Hippocampal formation (tissue), 2 donors: ENCODE measurements at regions not wholly inside any gene's neighbourhood (a gene's known extent, or its start where the extent isn't known, plus 50 kb on each side); places are given as distances from the start of the nearest gene placed in this dataset.
A peak's percentile ranks its signal among the peaks of the same experiment; 100 is the strongest.
"Not testable (repeated sequence)": the region's sequence is repeated elsewhere in the genome, so short reads cannot be mapped to it uniquely, and the experiment has no call there.

Source experiments
- DNase-seq, 2 donors: peaks; one replicate each; lab custom pipeline; 2025; lab: John Stamatoyannopoulos, UW

DNA sequence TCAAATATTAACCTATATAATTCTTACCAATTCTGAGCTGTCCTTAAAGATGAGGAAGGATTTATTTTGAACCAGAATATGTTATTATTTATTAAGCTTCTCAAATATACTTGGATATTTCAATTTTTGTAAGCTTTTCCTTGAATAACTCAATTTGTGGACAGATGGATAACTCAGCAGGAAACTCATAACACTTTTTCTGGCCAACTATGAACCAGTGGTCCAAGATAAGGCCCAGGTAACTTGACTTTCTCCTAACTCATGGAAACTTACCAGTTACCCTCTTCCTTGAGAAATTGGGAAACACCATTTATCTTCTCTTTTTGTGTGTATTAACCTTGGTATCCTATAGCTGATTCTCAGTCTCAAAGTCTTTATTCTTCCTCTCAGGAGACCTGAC, 427.5 kb upstream of the SYNCRIP start:
- no peak for DNase-seq

GRCh38 chr6:86065002-86065401, 422.3 kb upstream of the SYNCRIP start:
- not testable (repeated sequence) for DNase-seq

GRCh38 chr6:86057293-86057980, 414.8 kb upstream of the SYNCRIP start:
- not testable (repeated sequence) for DNase-seq

GRCh38 chr6:86045038-86045437, 402.4 kb upstream of the SYNCRIP start:
- DNase-seq: no peak

DNA sequence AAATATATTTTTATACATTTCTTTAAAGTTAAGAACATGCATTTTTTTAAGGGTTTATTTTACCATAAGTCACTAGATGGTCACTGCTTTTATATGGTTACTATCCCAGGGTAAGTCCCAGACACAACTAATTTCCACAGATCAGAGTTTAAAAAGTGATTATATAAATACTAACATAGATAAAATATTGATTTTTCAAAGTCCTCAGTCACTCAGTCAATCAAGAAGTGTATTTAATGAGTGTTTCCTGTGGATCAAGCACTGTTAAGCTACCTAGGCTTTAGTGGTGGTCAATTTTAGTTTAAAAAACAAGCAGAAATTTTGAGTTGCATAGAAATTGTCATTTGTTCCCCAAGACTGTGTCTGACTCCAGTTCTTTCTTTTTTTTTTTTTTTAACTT, 399.5 kb upstream of the SYNCRIP start:
- no peak for DNase-seq

- peak in 1 of 2 donors; percentile 43 for DNase-seq
Measured at GRCh38 chr6:86031713-86032112, 389.0 kb upstream of the SYNCRIP start.

DNA sequence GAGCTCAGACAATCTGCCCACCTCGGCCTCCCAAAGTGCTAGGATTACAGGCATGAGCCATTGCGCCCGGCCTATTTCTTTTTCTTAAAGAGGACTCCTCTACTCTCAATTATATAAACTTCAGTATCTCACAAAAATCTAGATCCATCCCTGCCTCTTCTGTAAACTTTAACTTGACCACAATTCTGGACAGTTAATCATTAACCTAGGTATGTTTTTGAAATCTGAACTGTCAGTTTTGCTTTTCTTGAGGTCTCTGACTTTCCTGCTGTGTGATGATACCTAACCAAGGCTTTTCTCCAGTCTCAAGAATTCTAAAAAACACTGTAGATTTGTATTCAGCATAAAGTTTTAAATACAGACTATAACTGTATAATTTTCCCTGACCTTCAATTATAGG, 388.2 kb upstream of the SYNCRIP start:
- no peak for DNase-seq

DNA sequence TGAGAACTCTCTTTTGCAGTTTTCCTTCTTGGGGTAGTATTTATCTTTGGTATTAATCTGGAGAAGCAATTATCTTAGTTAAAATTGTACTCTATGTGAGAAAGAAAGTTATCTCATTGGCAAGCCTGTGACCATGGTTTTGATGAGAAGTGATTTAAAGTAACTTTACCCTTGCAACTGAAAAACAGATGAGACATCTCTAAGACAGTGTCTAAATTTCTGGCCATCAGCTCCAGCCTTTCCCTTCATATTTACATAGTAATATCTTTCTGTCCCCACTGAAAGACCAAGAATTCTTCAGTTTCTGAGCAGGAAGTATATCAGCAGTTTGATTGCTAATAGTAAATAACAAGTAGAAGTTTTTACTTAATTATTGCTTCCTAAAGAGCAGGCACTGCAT, 386.1 kb upstream of the SYNCRIP start:
- DNase-seq: no peak

DNA sequence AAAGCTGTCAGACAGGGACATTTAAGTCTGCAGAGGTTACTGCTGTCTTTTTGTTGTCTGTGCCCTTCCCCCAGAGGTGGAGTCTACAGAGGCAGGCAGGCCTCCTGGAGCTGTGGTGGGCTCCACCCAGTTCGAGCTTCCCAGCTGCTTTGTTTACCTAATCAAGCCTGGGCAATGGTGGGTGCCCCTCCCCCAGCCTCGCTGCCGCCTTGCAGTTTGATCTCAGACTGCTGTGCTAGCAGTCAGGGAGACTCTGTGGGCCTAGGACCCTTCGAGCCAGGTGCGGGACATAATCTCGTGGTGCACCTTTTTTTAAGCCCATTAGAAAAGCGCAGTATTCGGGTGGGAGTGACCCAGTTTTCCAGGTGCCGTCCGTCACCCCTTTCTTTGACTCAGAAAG, 384.2 kb upstream of the SYNCRIP start:
- DNase-seq: not testable (repeated sequence)

DNA sequence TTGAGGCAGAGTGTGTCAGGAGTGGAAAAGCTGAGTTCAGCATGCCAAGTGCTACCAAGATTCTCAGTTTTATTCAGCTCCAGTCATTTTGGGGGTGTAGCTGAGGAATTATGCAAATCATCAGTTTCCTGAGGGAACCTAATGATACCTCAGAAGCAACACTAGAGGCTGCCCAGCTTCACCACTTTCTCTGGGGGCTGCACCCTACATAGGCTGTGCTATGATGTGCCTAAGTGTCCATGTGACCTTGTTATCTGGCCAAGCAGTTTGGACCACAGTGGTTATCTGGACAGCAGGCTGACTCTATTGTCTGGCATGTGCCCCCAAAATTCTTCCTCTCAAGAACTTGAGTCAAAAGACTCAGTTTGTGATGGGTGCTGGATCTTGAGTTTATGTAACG, 374.6 kb upstream of the SYNCRIP start:
- DNase-seq: no peak

DNA sequence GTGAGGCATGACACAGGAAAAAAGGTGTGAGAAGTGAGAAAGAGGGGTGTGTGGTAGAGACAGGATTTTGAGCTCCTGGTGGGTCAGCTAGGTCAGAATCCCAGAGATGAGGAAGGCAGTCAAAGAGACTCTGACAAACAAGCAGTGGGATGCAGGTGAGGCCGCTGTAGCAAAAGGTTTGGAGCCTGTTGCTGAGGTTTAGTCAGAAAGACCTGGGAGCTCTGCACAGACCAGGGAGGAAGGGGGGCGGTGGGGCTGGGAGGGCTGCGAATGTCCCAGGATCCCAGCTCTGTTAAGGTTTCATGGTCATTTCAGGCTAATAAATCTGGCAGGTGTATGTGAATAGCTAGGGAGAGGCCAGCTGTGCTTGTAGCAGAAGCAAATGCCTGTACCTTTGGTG, 373.9 kb upstream of the SYNCRIP start:
- DNase-seq: no peak

- DNase-seq: no peak
Measured at GRCh38 chr6:86016077-86016476, 373.4 kb upstream of the SYNCRIP start.

DNA sequence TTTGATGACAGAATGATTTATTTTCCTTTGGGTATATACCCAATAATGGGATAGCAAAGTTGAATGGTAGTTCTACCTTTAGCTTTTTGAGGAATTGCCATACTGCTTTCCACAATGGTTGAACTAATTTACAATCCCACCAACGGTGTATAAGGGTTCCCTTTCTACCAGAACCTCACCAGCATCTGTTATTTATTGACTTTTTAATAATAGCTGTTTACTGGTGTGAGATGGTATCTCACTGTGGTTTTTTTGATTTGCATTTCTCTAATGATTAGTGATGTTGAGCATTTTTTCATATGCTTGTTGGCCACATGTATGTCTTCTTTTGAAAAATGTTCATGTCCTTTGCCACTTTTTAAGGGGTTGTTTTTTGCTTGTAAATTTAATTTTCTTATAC, 370.3 kb upstream of the SYNCRIP start:
- not testable (repeated sequence) for DNase-seq

GRCh38 chr6:86010915-86011786, 368.5 kb upstream of the SYNCRIP start:
- DNase-seq: no peak

- no peak for DNase-seq
Measured at GRCh38 chr6:85997206-85997605, 354.5 kb upstream of the SYNCRIP start.

DNA sequence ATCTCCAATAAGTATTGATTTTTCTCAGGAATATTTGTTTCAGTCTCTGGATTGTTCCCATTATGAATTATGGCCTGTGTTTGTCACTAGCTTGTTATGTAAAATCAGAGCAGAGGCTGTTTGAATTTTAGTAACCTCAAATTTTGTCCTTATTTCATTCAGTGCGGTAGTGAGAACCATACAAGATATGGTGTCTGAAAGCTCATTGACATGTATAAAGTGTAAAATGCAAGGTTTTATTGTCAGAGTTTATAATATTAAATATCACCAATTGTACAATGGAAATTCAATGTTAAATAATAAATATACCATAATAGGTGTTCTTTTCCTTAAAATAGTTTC, 353.3 kb upstream of the SYNCRIP start:
- no peak for DNase-seq

GRCh38 chr6:85995339-85996033, 352.8 kb upstream of the SYNCRIP start:
- DNase-seq: no peak

GRCh38 chr6:85986681-85987080, 344.0 kb upstream of the SYNCRIP start:
- DNase-seq: no peak

DNA sequence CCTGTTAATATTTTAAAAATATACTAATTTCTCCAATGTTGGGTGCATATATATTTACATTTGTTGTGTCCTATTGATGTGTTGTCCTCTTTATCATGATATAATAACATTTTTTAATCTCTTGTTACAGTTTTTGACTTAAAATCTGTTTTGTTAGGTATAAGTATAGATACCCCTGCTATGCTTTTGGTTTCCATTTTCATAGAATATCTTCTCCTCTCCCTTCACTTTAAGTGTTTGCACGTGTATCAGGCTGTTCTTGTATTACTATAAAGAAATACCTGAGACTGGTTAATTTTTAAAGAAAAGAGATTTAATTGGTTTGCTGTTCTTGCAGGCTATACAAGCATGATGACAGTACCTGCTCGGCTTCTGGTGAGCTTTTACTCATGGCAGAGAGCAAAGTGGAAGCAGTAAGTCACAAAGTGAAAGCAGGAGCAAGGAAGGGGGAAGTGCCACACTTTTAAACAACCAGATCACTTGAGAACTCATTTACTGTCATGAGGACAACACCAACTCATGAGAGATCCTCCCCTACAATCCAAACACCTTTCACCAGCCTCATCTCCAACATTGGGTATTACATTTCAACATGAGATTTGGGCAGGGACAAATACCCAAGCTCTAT, 340.5 kb upstream of the SYNCRIP start:
- DNase-seq: no peak

GRCh38 chr6:85977661-85978060, 335.0 kb upstream of the SYNCRIP start:
- no peak for DNase-seq

DNA sequence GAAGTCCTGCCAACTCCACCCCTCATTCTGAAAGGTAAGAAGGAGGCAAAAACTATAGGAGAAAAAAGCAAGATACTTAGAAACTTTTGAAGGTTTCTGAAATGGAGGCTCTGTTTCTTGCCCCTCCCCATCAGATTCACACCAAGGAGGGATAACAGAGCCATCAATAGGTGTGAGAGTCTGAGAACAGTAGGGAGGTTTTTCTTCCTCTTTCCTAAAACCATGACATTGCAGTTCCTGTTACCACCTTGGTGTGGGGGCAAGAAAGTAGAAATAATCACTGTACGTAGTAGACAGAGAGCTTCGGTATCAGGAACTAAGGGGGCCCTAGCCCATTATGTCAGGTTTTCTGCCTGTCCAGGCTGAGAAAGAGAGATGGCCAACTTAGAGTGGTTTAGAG, 333.3 kb upstream of the SYNCRIP start:
- DNase-seq: no peak

DNA sequence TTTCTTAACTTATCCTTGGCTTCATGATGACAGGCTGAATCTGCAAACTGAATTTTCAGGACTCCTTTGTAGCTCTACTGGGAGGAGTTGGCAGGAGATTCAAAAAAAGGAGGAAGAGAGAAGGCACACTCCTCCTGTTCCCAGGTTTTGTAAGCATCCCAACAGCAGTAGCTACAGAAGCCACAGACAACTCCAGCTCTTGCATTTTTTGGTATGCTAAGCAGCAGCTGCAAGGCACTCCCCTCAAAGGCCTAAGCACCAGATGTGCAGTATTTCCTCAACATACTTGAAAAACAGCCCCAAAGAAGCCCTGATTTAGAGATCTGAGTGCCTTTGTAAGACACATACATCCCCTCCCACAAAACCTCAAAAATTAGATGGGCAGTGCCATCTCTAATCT, 328.6 kb upstream of the SYNCRIP start:
- DNase-seq: no peak
